HepG2 (cell line): ENCODE measurements at regions not wholly inside any gene's neighbourhood (a gene's known extent, or its start where the extent isn't known, plus 50 kb on each side); places are given as distances from the start of the nearest gene placed in this dataset.

Source experiments
- ATAC-seq: fragments of 200-7000 bp; cut with Tn5 transposase; 3 replicates; pipeline ENCODE4 v1.9.1; 2020; ENCODE audit warnings: mild to moderate bottlenecking, moderate library complexity
- BruUV-seq: library from RNA; stranded (reverse); fragments of 400-500 nt; replicated peaks from 2 replicates; lab custom pipeline; 2021; lab: Mats Ljungman, UMichigan
- CTCF ChIA-PET: fragments of 300-600 bp; formaldehyde crosslinking; extraction: SDS; loops from one replicate; lab custom pipeline; 2021; ENCODE audit warnings: low total read pairs, inconsistent platforms, low intra/inter-chr PET ratio; lab: Yijun Ruan, JAX
- POLR2A ChIA-PET: fragments of 350-600 bp; sonication (Branson Sonifier 250); formaldehyde crosslinking; loops from one replicate; lab custom pipeline; 2020; ENCODE audit warnings: antibody characterized with exemption, inconsistent platforms; lab: Yijun Ruan, JAX
- DNase-seq: peaks from one replicate; pipeline ENCODE4 v3.0.0-alpha.2; 2015; ENCODE audit warnings: low spot score
- FAIRE-seq: peaks from 3 replicates; lab custom pipeline; 2011; peaks lifted over from hg19 to GRCh38; lab: Jason Lieb, UNC
- H2AFZ ChIP-seq: one replicate; pipeline ENCODE4 v1.6.1; 2011; ENCODE audit warnings: low read length, inconsistent platforms
- H3K27ac ChIP-seq: fragments of 300-600 bp; 3 replicates; pipeline ENCODE4 v1.8.0; 2011; ENCODE audit warnings: mixed run types, mild to moderate bottlenecking, mixed read lengths, low read length, inconsistent platforms; ENCODE audit not compliant: insufficient read depth; ENCODE audit errors: extremely low read length
- H3K27me3 ChIP-seq, 2 experiments: fragments of 200-600 bp in 1 of 2; 2 replicates in 1 of 2; 3 replicates in 1 of 2; pipeline versions ENCODE4 v1.6.0 to v1.8.0; 2011; ENCODE audit warnings: low read length in 2 of 2, mild to moderate bottlenecking in 2 of 2, moderate library complexity in 2 of 2, inconsistent platforms in 1 of 2; ENCODE audit not compliant: insufficient read depth in 2 of 2, control insufficient read depth in 1 of 2
- H3K36me3 ChIP-seq, 2 experiments: fragments of 200-600 bp in 1 of 2; replicated peaks in 1 of 2; 2 replicates in 1 of 2; 3 replicates in 1 of 2; pipeline versions ENCODE4 v1.5.1 to v1.8.0; 2011; ENCODE audit warnings: low read length in 2 of 2, inconsistent platforms in 1 of 2; ENCODE audit not compliant: insufficient read depth in 2 of 2, control insufficient read depth in 1 of 2
- H3K4me1 ChIP-seq: 2 replicates; pipeline ENCODE4 v1.5.1; 2012; ENCODE audit warnings: low read length, inconsistent platforms; ENCODE audit not compliant: insufficient read depth
- H3K4me2 ChIP-seq: 2 replicates; pipeline ENCODE4 v1.6.0; 2011; ENCODE audit warnings: low read depth, low read length, inconsistent platforms
- H3K4me3 ChIP-seq, 3 experiments: fragments of 200-600 bp in 1 of 3; sonication (generic), shearing (Covaris generic) in 1 of 3; replicated peaks in 1 of 3; 2 replicates each; pipeline ENCODE4 v1.5.1; 2011 to 2016; ENCODE audit warnings: low read length in 3 of 3, inconsistent platforms in 2 of 3, low read depth in 2 of 3, mild to moderate bottlenecking in 2 of 3, control low read depth in 1 of 3, mixed read lengths in 1 of 3; ENCODE audit not compliant: insufficient read depth in 1 of 3
- H3K79me2 ChIP-seq: one replicate; pipeline ENCODE4 v1.6.1; 2011; ENCODE audit warnings: low read length, inconsistent platforms; ENCODE audit not compliant: insufficient read depth
- H3K9ac ChIP-seq: 2 replicates; pipeline ENCODE4 v1.6.0; 2011; ENCODE audit warnings: mild to moderate bottlenecking, low read depth, low read length, inconsistent platforms; ENCODE audit not compliant: insufficient read depth
- H3K9me3 ChIP-seq: 2 replicates; pipeline ENCODE4 v1.5.1; 2012; ENCODE audit warnings: mild to moderate bottlenecking, low read length
- H4K20me1 ChIP-seq: 2 replicates; pipeline ENCODE4 v1.6.0; 2011; ENCODE audit warnings: inconsistent platforms, mild to moderate bottlenecking, low read length, moderate library complexity; ENCODE audit not compliant: insufficient read depth
- ATF7-NPFF ChIP-seq: sonication (generic); formaldehyde crosslinking; IDR thresholded peaks from 2 replicates; pipeline ENCODE4 v1.8.1; 2023; ENCODE audit warnings: mild to moderate bottlenecking, low read depth, missing genetic modification reagents, moderate library complexity
- GMEB1 ChIP-seq: sonication (generic); formaldehyde crosslinking; IDR thresholded peaks from 2 replicates; pipeline ENCODE4 v1.5.1; 2020; ENCODE audit warnings: missing genetic modification reagents, mild to moderate bottlenecking, borderline replicate concordance
- KMT2B ChIP-seq: IDR thresholded peaks from 2 replicates; pipeline ENCODE4 v1.6.1; 2016; ENCODE audit warnings: missing genetic modification reagents, missing compliant biosample characterization
- RAD51 ChIP-seq: fragments of 450-650 bp; IDR thresholded peaks from 2 replicates; pipeline ENCODE4 v1.6.1; 2016; ENCODE audit warnings: borderline replicate concordance
- SNAPC2 ChIP-seq: sonication (generic); formaldehyde crosslinking; IDR thresholded peaks from 2 replicates; pipeline ENCODE4 v1.8.1; 2022; ENCODE audit warnings: mild to moderate bottlenecking, missing genetic modification reagents
- TCF12 ChIP-seq, 2 experiments: fragments of 450-650 bp in 1 of 2; sonication (generic) in 1 of 2; formaldehyde crosslinking in 1 of 2; IDR thresholded peaks; 2 replicates each; pipeline versions ENCODE4 v1.6.1 to v1.8.0; 2017 to 2022; ENCODE audit warnings: antibody characterized with exemption in 1 of 2, mild to moderate bottlenecking in 1 of 2, missing genetic modification reagents in 1 of 2, moderate library complexity in 1 of 2
- TEAD2 ChIP-seq: sonication (generic); formaldehyde crosslinking; IDR thresholded peaks from 2 replicates; pipeline ENCODE4 v1.9.0; 2021; ENCODE audit warnings: missing genetic modification reagents
- ZNF180 ChIP-seq: sonication (generic); formaldehyde crosslinking; IDR thresholded peaks from 2 replicates; pipeline ENCODE4 v1.4.0; 2020; ENCODE audit warnings: low read depth, missing genetic modification reagents, borderline replicate concordance
- WGBS: methylation state at CpG from one replicate; pipeline ENCODE4 v1.1.6; 2017; ENCODE audit warnings: low lambda C conversion rate; 5-methylcytosine and 5-hydroxymethylcytosine counted together
- in situ Hi-C: cut with HindIII; loops from 2 replicates; pipeline ENCODE4 v1.10.0; 2017; ENCODE audit warnings: low pct_unique_long_range_greater_than_20kb; ENCODE audit not compliant: extremely low pct_ligation_motif_present
- intact Hi-C: fragments of 100-400 bp; cut with micrococcal nuclease; formaldehyde crosslinking; loops from one replicate; pipeline ENCODE4 v1.10.0; 2022; ENCODE audit not compliant: unreplicated experiment
- TF ChIP-seq, protein P1 (sequence below): sonication (generic); formaldehyde crosslinking; IDR thresholded peaks from 2 replicates; pipeline ENCODE4 v1.5.0; 2020; ENCODE audit warnings: mild to moderate bottlenecking, missing genetic modification reagents, borderline replicate concordance
- TF ChIP-seq, protein P2 (sequence below): sonication (generic); formaldehyde crosslinking; IDR thresholded peaks from 2 replicates; pipeline ENCODE4 v1.5.0; 2020; ENCODE audit warnings: mild to moderate bottlenecking, missing genetic modification reagents, borderline replicate concordance

GRCh38 chr5:74173241-74173640 is 467.3 kb downstream of the ENC1 start:
- no peak overlapping the region for H2AFZ ChIP-seq
- H3K9ac ChIP-seq: no peak overlapping the region
- H4K20me1 ChIP-seq: no peaks in the 10 kb centered on the region
- in situ Hi-C loops (no loop called here), intact Hi-C loops (no loop called here)
- no peaks in the 10 kb centered on the region for H3K36me3 ChIP-seq
- FAIRE-seq (no peak), ATAC-seq (peak; percentile 52), DNase-seq (no peak)
- no TSS peak for BruUV-seq
- WGBS: 47% methylated on average over 7 of the region's 7 CpGs
- POLR2A ChIA-PET: no interaction called here
- peaks cover 1 to 8% of the 10 kb centered on the region in 2 experiments; a peak in 2 of 5 replicates for H3K27me3 ChIP-seq
- no peaks in the 10 kb centered on the region for H3K79me2 ChIP-seq
- H3K4me1 ChIP-seq: peaks cover 15% of the 10 kb centered on the region
- no peak overlapping the region for H3K4me3 ChIP-seq
- H3K27ac ChIP-seq: no peak overlapping the region
- H3K4me2 ChIP-seq: peak overlapping the region; percentile 28; the same call in 1 of the 2 replicates
- H3K9me3 ChIP-seq: no peaks in the 10 kb centered on the region
- CTCF ChIA-PET: no interaction called here
- TF ChIP-seq, protein P1, sequence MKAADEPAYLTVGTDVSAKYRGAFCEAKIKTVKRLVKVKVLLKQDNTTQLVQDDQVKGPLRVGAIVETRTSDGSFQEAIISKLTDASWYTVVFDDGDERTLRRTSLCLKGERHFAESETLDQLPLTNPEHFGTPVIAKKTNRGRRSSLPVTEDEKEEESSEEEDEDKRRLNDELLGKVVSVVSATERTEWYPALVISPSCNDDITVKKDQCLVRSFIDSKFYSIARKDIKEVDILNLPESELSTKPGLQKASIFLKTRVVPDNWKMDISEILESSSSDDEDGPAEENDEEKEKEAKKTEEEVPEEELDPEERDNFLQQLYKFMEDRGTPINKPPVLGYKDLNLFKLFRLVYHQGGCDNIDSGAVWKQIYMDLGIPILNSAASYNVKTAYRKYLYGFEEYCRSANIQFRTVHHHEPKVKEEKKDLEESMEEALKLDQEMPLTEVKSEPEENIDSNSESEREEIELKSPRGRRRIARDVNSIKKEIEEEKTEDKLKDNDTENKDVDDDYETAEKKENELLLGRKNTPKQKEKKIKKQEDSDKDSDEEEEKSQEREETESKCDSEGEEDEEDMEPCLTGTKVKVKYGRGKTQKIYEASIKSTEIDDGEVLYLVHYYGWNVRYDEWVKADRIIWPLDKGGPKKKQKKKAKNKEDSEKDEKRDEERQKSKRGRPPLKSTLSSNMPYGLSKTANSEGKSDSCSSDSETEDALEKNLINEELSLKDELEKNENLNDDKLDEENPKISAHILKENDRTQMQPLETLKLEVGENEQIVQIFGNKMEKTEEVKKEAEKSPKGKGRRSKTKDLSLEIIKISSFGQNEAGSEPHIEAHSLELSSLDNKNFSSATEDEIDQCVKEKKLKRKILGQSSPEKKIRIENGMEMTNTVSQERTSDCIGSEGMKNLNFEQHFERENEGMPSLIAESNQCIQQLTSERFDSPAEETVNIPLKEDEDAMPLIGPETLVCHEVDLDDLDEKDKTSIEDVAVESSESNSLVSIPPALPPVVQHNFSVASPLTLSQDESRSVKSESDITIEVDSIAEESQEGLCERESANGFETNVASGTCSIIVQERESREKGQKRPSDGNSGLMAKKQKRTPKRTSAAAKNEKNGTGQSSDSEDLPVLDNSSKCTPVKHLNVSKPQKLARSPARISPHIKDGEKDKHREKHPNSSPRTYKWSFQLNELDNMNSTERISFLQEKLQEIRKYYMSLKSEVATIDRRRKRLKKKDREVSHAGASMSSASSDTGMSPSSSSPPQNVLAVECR (CRISPR knock-in tag): no peak
- TF ChIP-seq KMT2B (CRISPR knock-in tag): no peak
- no peak for TF ChIP-seq TEAD2 (CRISPR knock-in tag)
- TF ChIP-seq RAD51: no peak
- TF ChIP-seq ZNF180 (CRISPR knock-in tag): no peak
- no peak for TF ChIP-seq GMEB1 (CRISPR knock-in tag)
- TF ChIP-seq ATF7-NPFF: no peak
- no peak for TF ChIP-seq SNAPC2 (CRISPR knock-in tag)
- TF ChIP-seq TCF12 (IDR thresholded peaks at IDR 0.05): no peak
- TF ChIP-seq TCF12 (CRISPR knock-in tag; IDR thresholded peaks at IDR 0.05): no peak
- TF ChIP-seq, protein P2, sequence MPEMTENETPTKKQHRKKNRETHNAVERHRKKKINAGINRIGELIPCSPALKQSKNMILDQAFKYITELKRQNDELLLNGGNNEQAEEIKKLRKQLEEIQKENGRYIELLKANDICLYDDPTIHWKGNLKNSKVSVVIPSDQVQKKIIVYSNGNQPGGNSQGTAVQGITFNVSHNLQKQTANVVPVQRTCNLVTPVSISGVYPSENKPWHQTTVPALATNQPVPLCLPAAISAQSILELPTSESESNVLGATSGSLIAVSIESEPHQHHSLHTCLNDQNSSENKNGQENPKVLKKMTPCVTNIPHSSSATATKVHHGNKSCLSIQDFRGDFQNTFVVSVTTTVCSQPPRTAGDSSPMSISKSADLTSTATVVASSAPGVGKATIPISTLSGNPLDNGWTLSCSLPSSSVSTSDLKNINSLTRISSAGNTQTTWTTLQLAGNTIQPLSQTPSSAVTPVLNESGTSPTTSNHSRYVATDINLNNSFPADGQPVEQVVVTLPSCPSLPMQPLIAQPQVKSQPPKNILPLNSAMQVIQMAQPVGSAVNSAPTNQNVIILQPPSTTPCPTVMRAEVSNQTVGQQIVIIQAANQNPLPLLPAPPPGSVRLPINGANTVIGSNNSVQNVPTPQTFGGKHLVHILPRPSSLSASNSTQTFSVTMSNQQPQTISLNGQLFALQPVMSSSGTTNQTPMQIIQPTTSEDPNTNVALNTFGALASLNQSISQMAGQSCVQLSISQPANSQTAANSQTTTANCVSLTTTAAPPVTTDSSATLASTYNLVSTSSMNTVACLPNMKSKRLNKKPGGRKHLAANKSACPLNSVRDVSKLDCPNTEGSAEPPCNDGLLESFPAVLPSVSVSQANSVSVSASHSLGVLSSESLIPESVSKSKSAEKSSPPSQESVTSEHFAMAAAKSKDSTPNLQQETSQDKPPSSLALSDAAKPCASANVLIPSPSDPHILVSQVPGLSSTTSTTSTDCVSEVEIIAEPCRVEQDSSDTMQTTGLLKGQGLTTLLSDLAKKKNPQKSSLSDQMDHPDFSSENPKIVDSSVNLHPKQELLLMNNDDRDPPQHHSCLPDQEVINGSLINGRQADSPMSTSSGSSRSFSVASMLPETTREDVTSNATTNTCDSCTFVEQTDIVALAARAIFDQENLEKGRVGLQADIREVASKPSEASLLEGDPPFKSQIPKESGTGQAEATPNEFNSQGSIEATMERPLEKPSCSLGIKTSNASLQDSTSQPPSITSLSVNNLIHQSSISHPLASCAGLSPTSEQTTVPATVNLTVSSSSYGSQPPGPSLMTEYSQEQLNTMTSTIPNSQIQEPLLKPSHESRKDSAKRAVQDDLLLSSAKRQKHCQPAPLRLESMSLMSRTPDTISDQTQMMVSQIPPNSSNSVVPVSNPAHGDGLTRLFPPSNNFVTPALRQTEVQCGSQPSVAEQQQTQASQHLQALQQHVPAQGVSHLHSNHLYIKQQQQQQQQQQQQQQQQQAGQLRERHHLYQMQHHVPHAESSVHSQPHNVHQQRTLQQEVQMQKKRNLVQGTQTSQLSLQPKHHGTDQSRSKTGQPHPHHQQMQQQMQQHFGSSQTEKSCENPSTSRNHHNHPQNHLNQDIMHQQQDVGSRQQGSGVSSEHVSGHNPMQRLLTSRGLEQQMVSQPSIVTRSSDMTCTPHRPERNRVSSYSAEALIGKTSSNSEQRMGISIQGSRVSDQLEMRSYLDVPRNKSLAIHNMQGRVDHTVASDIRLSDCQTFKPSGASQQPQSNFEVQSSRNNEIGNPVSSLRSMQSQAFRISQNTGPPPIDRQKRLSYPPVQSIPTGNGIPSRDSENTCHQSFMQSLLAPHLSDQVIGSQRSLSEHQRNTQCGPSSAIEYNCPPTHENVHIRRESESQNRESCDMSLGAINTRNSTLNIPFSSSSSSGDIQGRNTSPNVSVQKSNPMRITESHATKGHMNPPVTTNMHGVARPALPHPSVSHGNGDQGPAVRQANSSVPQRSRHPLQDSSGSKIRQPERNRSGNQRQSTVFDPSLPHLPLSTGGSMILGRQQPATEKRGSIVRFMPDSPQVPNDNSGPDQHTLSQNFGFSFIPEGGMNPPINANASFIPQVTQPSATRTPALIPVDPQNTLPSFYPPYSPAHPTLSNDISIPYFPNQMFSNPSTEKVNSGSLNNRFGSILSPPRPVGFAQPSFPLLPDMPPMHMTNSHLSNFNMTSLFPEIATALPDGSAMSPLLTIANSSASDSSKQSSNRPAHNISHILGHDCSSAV (CRISPR knock-in tag): no peak
